PC-3 (cell line): ENCODE measurements at regions not wholly inside any gene's neighbourhood (a gene's known extent, or its start where the extent isn't known, plus 50 kb on each side); places are given as distances from the start of the nearest gene placed in this dataset.

Experiments
- ATAC-seq: fragments of 200-7000 bp; cut with Tn5 transposase; 2 replicates; pipeline ENCODE4 v1.9.1; 2020; ENCODE audit warnings: mild to moderate bottlenecking, moderate library complexity
- BruUV-seq: library from RNA; stranded (reverse); fragments of 400-500 nt; replicated peaks from 2 replicates; lab custom pipeline; 2021; lab: Mats Ljungman, UMichigan
- CTCF ChIA-PET: fragments of 300-600 bp; sonication (Branson Sonifier 250); formaldehyde crosslinking; loops from one replicate; lab custom pipeline; 2022; ENCODE audit warnings: antibody characterized with exemption; lab: Charles Lee
- POLR2A ChIA-PET: fragments of 300-600 bp; sonication (Branson Sonifier 250); formaldehyde crosslinking; loops from one replicate; lab custom pipeline; 2022; ENCODE audit warnings: antibody characterized with exemption; ENCODE audit not compliant: unreplicated experiment; lab: Charles Lee
- DNase-seq: peaks from one replicate; pipeline ENCODE4 v3.0.0-alpha.2; 2015
- H2AFZ ChIP-seq: fragments of 300-600 bp; sonication (generic); 2 replicates; pipeline ENCODE4 v1.6.0; 2016; ENCODE audit warnings: antibody characterized with exemption, low read length
- H3F3A ChIP-seq: fragments of 300-600 bp; sonication (generic); one replicate; pipeline ENCODE4 v1.6.0; 2017; ENCODE audit warnings: antibody characterized with exemption, low read length, control low read depth, mild to moderate bottlenecking; ENCODE audit not compliant: unreplicated experiment
- H3K27ac ChIP-seq: fragments of 300-600 bp; sonication (generic); 2 replicates; pipeline ENCODE4 v1.5.1; 2016; ENCODE audit warnings: mild to moderate bottlenecking, low read length
- H3K27me3 ChIP-seq: fragments of 300-600 bp; sonication (generic); 2 replicates; pipeline ENCODE4 v1.6.1; 2016; ENCODE audit warnings: low read length, mixed read lengths
- H3K36me3 ChIP-seq: fragments of 300-600 bp; sonication (generic); 2 replicates; pipeline ENCODE4 v1.6.1; 2016; ENCODE audit warnings: low read depth, mixed run types, low read length, mixed read lengths
- H3K4me1 ChIP-seq: fragments of 300-600 bp; sonication (generic); 2 replicates; pipeline ENCODE4 v1.5.1; 2016; ENCODE audit warnings: low read length; ENCODE audit not compliant: insufficient read depth
- H3K4me2 ChIP-seq: fragments of 300-600 bp; sonication (generic); 2 replicates; pipeline ENCODE4 v1.6.0; 2016; ENCODE audit warnings: low read length
- H3K4me3 ChIP-seq: fragments of 300-600 bp; sonication (generic); 2 replicates; pipeline ENCODE4 v1.5.1; 2016; ENCODE audit warnings: mild to moderate bottlenecking, low read length, mixed read lengths
- H3K79me2 ChIP-seq: fragments of 300-600 bp; sonication (generic); 2 replicates; pipeline ENCODE4 v1.6.1; 2017; ENCODE audit warnings: low read length, mixed read lengths
- H3K9ac ChIP-seq: fragments of 300-600 bp; sonication (generic); 2 replicates; pipeline ENCODE4 v1.6.0; 2016; ENCODE audit warnings: mild to moderate bottlenecking, low read length
- H3K9me2 ChIP-seq: fragments of 300-600 bp; sonication (generic); replicated peaks from 2 replicates; pipeline ENCODE4 v1.6.1; 2016; ENCODE audit warnings: mixed run types, low read length, mixed read lengths
- H3K9me3 ChIP-seq: fragments of 300-600 bp; sonication (generic); 2 replicates; pipeline ENCODE4 v1.6.1; 2016; ENCODE audit warnings: low read length, mixed read lengths
- H4K20me1 ChIP-seq: fragments of 300-600 bp; sonication (generic); 2 replicates; pipeline ENCODE4 v1.6.1; 2016; ENCODE audit warnings: low read length, mixed read lengths
- CTCF ChIP-seq: fragments of 300-600 bp; sonication (generic); conservative IDR thresholded peaks from 2 replicates; pipeline ENCODE4 v1.5.1; 2017; ENCODE audit warnings: antibody characterized with exemption, low read depth, mild to moderate bottlenecking, low read length
- EZH2 ChIP-seq: fragments of 300-600 bp; sonication (generic); IDR thresholded peaks from one replicate; pipeline ENCODE4 v1.6.1; 2017; ENCODE audit warnings: antibody characterized with exemption, mild to moderate bottlenecking, low read length; ENCODE audit not compliant: unreplicated experiment
- EZH2phosphoT487 ChIP-seq: fragments of 300-600 bp; sonication (generic); IDR thresholded peaks from 2 replicates; pipeline ENCODE4 v1.6.1; 2018; ENCODE audit warnings: mild to moderate bottlenecking, antibody characterized with exemption, low read length, borderline replicate concordance
- intact Hi-C: fragments of 100-400 bp; cut with micrococcal nuclease; formaldehyde crosslinking; loops from 2 replicates; pipeline ENCODE4 v1.9.0; 2023

GRCh38 chr5:117776977-117777376 is 1202.4 kb upstream of the SEMA6A start:
- Histone ChIP-seq H2AFZ (no peak overlapping the region), H3K4me3 (no peak overlapping the region), H3K27me3 (no peaks in the 10 kb centered on the region), H4K20me1 (no peaks in the 10 kb centered on the region), H3K9ac (no peak overlapping the region), H3K79me2 (no peaks in the 10 kb centered on the region), H3F3A (no peaks in the 10 kb centered on the region), H3K4me1 (no peaks in the 10 kb centered on the region), H3K9me3 (no peaks in the 10 kb centered on the region), H3K9me2 (no peaks in the 10 kb centered on the region), H3K36me3 (no peaks in the 10 kb centered on the region), H3K27ac (no peak overlapping the region), H3K4me2 (no peak overlapping the region)
- TF ChIP-seq EZH2 (no peak), CTCF (no peak), EZH2phosphoT487 (no peak)
- intact Hi-C loops, result no loop called here
- ChIA-PET CTCF (no interaction called here), POLR2A (no interaction called here)
- ATAC-seq, result no peak
- no peak for DNase-seq
- no TSS peak for BruUV-seq

GRCh38 chr5:117769877-117770276 is 1195.3 kb upstream of the SEMA6A start:
- Histone ChIP-seq H2AFZ (no peak overlapping the region), H3K4me1 (no peaks in the 10 kb centered on the region), H3K27ac (no peak overlapping the region), H4K20me1 (no peaks in the 10 kb centered on the region), H3K4me2 (no peak overlapping the region), H3K9me2 (no peaks in the 10 kb centered on the region), H3K4me3 (no peak overlapping the region), H3K36me3 (no peaks in the 10 kb centered on the region), H3K9ac (no peak overlapping the region), H3F3A (no peaks in the 10 kb centered on the region), H3K9me3 (no peaks in the 10 kb centered on the region), H3K79me2 (no peaks in the 10 kb centered on the region), H3K27me3 (no peaks in the 10 kb centered on the region)
- intact Hi-C loops, result no loop called here
- ChIA-PET POLR2A (no interaction called here), CTCF (no interaction called here)
- no TSS peak for BruUV-seq
- DNase-seq (no peak), ATAC-seq (no peak)
- TF ChIP-seq EZH2 (no peak), EZH2phosphoT487 (no peak), CTCF (no peak)

- no peaks in the 10 kb centered on the region for H3K9me3 ChIP-seq
- intact Hi-C loops, result no loop called here
- H3K4me2 ChIP-seq, result no peak overlapping the region
- no peaks in the 10 kb centered on the region for H3K79me2 ChIP-seq
- no peak for TF ChIP-seq EZH2phosphoT487
- no peak for TF ChIP-seq CTCF
- TF ChIP-seq EZH2, result no peak
- ATAC-seq (no peak), DNase-seq (no peak)
- no peak overlapping the region for H3K4me3 ChIP-seq
- no peaks in the 10 kb centered on the region for H3F3A ChIP-seq
- H2AFZ ChIP-seq, result no peak overlapping the region
- H3K9me2 ChIP-seq, result no peaks in the 10 kb centered on the region
- BruUV-seq, result no TSS peak
- ChIA-PET POLR2A (no interaction called here), CTCF (no interaction called here)
- no peaks in the 10 kb centered on the region for H3K36me3 ChIP-seq
- no peak overlapping the region for H3K27ac ChIP-seq
- no peak overlapping the region for H3K9ac ChIP-seq
- H3K4me1 ChIP-seq, result no peaks in the 10 kb centered on the region
- H4K20me1 ChIP-seq, result no peaks in the 10 kb centered on the region
- no peaks in the 10 kb centered on the region for H3K27me3 ChIP-seq
Observed at GRCh38 chr5:117763271-117763670, 1188.6 kb upstream of the SEMA6A start.
